ENCODE measurements at regions not wholly inside any gene's neighbourhood (a gene's known extent, or its start where the extent isn't known, plus 50 kb on each side); places are given as distances from the start of the nearest gene placed in this dataset.

DNA sequence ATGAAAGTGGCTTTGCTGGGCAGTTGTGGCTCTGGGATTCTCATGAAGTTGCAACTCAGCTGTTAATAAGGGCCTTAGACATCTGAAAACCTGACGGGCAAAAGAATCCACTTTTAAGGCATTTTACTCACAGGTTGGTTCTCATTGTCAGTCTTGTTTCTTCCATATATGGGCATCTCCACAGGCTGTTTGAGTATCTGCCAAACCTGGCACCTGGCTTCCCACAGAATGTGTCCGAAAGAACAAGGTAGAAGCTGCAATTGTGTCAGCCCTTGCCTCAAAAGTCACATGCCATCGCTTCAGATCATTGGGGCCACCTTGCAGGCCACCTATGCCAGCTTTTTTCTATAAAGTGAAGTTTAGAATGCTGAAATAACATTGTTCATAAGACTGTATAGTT lies 102.4 kb downstream of the KCTD12 start:
- ATAC-seq (replicated peaks) (no peak), DNase-seq (no peak)
- H3K36me3 Mint-ChIP-seq (ENCODE audit: insufficient read depth) = no peaks in the 10 kb centered on the region
- no peak overlapping the region for H3K27ac Mint-ChIP-seq
- H3K4me3 Mint-ChIP-seq = no peak overlapping the region
- no peaks in the 10 kb centered on the region for H3K4me1 Mint-ChIP-seq (ENCODE audit: low read depth in 2 of 2)
- H3K27me3 Mint-ChIP-seq = peaks cover 17 to 26% of the 10 kb centered on the region in 2 donors
- no peaks in the 10 kb centered on the region for H3K9me3 Mint-ChIP-seq

DNA sequence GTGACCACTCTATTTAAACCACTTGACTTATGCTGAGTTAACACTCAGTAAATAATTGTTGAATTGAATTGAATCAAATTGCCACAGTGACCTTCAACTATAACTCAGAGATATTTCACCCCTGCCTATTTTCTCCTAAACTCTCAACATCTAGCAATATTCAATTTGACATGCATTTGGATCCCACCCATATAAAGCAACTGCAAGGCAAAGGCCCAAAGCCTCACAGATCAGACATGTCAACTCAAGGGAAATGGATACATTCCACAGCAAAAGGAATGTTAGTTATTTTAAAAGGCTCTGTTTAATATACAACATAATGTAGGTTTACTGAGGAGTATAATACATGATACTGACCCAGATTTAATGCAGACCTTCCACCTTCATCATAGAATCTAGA lies 107.4 kb downstream of the KCTD12 start:
- Mint-ChIP-seq H3K9me3 (no peaks in the 10 kb centered on the region), H3K4me3 (no peak overlapping the region), H3K27ac (no peak overlapping the region), H3K4me1 (ENCODE audit: low read depth in 2 of 2) (no peaks in the 10 kb centered on the region), H3K27me3 (peaks cover 15 to 17% of the 10 kb centered on the region in 2 donors), H3K36me3 (ENCODE audit: insufficient read depth) (no peaks in the 10 kb centered on the region)
- ATAC-seq (replicated peaks) = no peak
- DNase-seq = no peak

GRCh38 chr13:76777096-76777495 lies 109.1 kb downstream of the KCTD12 start:
- H3K27me3 Mint-ChIP-seq = peaks cover 15 to 16% of the 10 kb centered on the region in 2 donors
- no peak for ATAC-seq (replicated peaks)

DNA sequence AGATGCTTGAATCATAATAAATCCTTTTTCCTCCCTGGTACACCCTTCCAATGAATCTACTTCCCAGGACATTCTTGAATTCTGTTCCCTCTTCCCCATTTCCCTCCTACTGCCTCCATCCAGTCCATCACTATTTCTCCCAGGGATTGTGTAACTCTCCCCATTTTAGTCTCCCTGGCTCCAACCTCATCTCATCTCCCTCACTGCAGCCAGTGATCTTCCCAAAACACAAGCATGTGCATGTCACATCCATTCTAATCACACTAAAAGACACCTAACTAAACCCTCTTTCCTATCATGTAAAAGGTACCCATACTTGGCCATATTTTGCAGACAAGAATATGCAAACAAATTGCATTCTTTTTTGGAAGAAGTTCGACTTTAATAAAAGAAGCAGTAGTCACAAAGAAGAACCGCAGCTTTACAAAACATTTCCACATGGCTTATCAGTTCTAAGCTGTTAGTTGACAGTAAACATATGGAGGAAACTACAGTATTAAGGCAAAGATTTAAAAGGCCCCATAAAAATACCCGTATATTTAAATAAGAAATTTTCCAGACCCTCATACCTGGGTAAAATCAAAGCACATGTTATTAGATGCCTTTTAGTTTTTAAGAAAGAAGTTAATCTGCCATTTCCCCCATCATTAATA lies 111.0 kb downstream of the KCTD12 start:
- Mint-ChIP-seq H3K4me1 (ENCODE audit: low read depth in 2 of 2) (no peaks in the 10 kb centered on the region), H3K9me3 (no peaks in the 10 kb centered on the region), H3K27ac (no peak overlapping the region), H3K27me3 (peaks cover 9 to 13% of the 10 kb centered on the region in 2 donors), H3K4me3 (no peak overlapping the region), H3K36me3 (ENCODE audit: insufficient read depth) (no peaks in the 10 kb centered on the region)
- DNase-seq (no peak), ATAC-seq (replicated peaks) (no peak)

More at GRCh38 chr13:76777096-76777495, 109.1 kb downstream of the KCTD12 start:
- no peaks in the 10 kb centered on the region for H3K4me1 Mint-ChIP-seq (ENCODE audit: low read depth in 2 of 2)
- no peak for DNase-seq
- H3K4me3 Mint-ChIP-seq = no peak overlapping the region
- no peak overlapping the region for H3K27ac Mint-ChIP-seq
- H3K9me3 Mint-ChIP-seq = no peaks in the 10 kb centered on the region
- H3K36me3 Mint-ChIP-seq (ENCODE audit: insufficient read depth) = no peaks in the 10 kb centered on the region

DNA sequence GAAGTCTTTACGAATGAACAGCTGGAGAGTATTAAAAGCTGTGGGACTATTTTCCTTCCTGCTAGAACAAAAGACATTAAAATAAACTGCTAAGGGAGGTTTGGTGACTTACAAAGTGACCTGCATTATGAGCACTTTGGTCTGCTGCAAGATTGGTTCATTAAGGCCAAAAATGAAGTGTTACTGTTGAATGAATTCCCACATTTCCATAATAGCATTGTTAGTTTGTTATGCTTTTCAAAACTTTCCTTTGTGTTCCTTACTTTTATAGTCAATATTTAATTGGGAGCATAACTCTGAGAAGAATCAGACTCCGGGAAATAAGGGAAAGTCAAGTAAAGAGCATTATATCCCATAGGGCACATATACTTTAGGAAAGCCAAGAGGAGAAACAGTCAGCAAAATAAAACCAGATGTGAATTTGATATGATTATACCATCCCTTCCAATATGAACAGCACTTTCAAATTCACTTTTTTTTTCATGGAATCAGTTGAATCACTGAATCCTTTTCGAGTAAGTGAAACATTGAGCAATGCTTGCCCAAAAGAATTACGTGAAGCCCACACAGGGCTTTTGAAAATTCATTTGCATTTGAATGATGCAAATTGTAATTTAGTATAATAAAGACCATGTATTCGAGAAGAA lies 112.6 kb downstream of the KCTD12 start:
- H3K9me3 Mint-ChIP-seq = no peaks in the 10 kb centered on the region
- H3K36me3 Mint-ChIP-seq (ENCODE audit: insufficient read depth) = no peaks in the 10 kb centered on the region
- H3K4me3 Mint-ChIP-seq = no peak overlapping the region
- H3K4me1 Mint-ChIP-seq (ENCODE audit: low read depth in 2 of 2) = no peaks in the 10 kb centered on the region
- peaks cover 13 to 15% of the 10 kb centered on the region in 2 donors for H3K27me3 Mint-ChIP-seq
- ATAC-seq (replicated peaks) (no peak), DNase-seq (no peak)
- no peak overlapping the region for H3K27ac Mint-ChIP-seq

- no peak for DNase-seq
- Mint-ChIP-seq H3K4me1 (ENCODE audit: low read depth in 2 of 2) (no peaks in the 10 kb centered on the region), H3K9me3 (no peaks in the 10 kb centered on the region)
Observed at GRCh38 chr13:76772241-76772640, 114.0 kb downstream of the KCTD12 start.

DNA sequence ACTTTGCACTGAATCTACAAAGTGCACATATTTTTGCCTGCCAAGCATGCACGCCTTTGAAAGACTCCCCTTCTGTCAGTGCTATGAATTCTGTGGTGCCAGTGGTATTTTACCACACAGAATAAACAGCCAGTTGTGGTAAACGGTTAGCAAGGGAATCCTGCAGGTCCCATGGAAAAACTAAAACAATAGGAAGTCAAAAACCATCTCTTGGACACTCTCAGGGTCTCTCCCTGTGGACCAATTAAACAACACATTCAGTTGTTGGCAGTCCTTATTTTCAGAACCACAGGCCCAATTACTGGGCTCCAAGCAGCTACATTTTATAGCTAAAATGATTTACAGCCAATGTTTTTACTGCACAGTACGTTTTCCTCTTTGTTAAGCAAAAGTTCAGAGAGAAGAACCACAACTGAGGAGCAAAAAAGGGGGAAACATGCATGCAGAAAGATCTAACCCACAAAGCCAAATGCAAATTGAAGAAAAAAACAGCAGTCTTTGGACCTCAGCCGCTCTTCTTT lies 116.9 kb downstream of the KCTD12 start:
- Mint-ChIP-seq H3K27me3 (peaks cover 19 to 27% of the 10 kb centered on the region in 2 donors), H3K4me3 (no peak overlapping the region), H3K27ac (no peak overlapping the region), H3K36me3 (ENCODE audit: insufficient read depth) (no peaks in the 10 kb centered on the region), H3K4me1 (ENCODE audit: low read depth in 2 of 2) (no peaks in the 10 kb centered on the region), H3K9me3 (no peaks in the 10 kb centered on the region)
- no peak for DNase-seq
- ATAC-seq (replicated peaks) = no peak

More at GRCh38 chr13:76772241-76772640, 114.0 kb downstream of the KCTD12 start:
- peaks cover 17 to 27% of the 10 kb centered on the region in 2 donors for H3K27me3 Mint-ChIP-seq
- no peak overlapping the region for H3K4me3 Mint-ChIP-seq
- H3K36me3 Mint-ChIP-seq (ENCODE audit: insufficient read depth) = no peaks in the 10 kb centered on the region
- no peak overlapping the region for H3K27ac Mint-ChIP-seq
- ATAC-seq (replicated peaks) = no peak

GRCh38 chr13:76768384-76768783 lies 117.8 kb downstream of the KCTD12 start:
- DNase-seq = no peak
- Mint-ChIP-seq H3K4me1 (ENCODE audit: low read depth in 2 of 2) (no peaks in the 10 kb centered on the region), H3K27ac (no peak overlapping the region), H3K9me3 (no peaks in the 10 kb centered on the region), H3K27me3 (peaks cover 19 to 27% of the 10 kb centered on the region in 2 donors), H3K4me3 (no peak overlapping the region), H3K36me3 (ENCODE audit: insufficient read depth) (no peaks in the 10 kb centered on the region)
- no peak for ATAC-seq (replicated peaks)

GRCh38 chr13:76764916-76765315 lies 121.3 kb downstream of the KCTD12 start:
- DNase-seq = no peak
- no peaks in the 10 kb centered on the region for H3K4me1 Mint-ChIP-seq (ENCODE audit: low read depth in 2 of 2)
- no peak for ATAC-seq (replicated peaks)
- H3K36me3 Mint-ChIP-seq (ENCODE audit: insufficient read depth) = no peaks in the 10 kb centered on the region
- H3K4me3 Mint-ChIP-seq = no peak overlapping the region
- H3K27me3 Mint-ChIP-seq = peaks cover 12 to 19% of the 10 kb centered on the region in 2 donors
- no peaks in the 10 kb centered on the region for H3K9me3 Mint-ChIP-seq
- no peak overlapping the region for H3K27ac Mint-ChIP-seq

DNA sequence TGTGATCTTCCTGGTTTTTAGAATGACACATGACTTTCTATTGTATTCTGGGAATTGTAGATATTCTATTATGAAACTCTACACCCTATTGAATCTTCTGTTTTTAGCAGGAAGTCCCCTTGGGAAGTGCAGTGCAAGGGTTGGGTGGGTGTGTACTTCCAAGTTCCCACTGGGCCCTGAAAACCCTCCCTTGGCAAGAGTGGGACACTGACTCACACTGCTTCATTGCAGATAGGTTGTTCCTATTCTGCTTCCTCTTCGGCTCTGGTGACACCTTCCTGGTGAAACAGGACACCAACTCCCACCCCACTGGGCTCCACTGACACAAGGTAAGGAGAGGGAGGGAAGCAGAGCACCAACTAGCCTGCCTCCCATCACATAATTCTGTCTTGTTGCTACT lies 121.8 kb downstream of the KCTD12 start:
- peaks cover 12 to 19% of the 10 kb centered on the region in 2 donors for H3K27me3 Mint-ChIP-seq
- H3K27ac Mint-ChIP-seq = no peak overlapping the region
- H3K4me3 Mint-ChIP-seq = no peak overlapping the region
- ATAC-seq (replicated peaks) = no peak
- no peaks in the 10 kb centered on the region for H3K36me3 Mint-ChIP-seq (ENCODE audit: insufficient read depth)
- no peaks in the 10 kb centered on the region for H3K4me1 Mint-ChIP-seq (ENCODE audit: low read depth in 2 of 2)
- no peak for DNase-seq
- H3K9me3 Mint-ChIP-seq = no peaks in the 10 kb centered on the region

GRCh38 chr13:76762721-76763120 lies 123.5 kb downstream of the KCTD12 start:
- H3K4me1 Mint-ChIP-seq (ENCODE audit: low read depth in 2 of 2) = no peaks in the 10 kb centered on the region
- H3K27ac Mint-ChIP-seq = no peak overlapping the region
- no peak for ATAC-seq (replicated peaks)
- H3K27me3 Mint-ChIP-seq = peaks cover 4 to 16% of the 10 kb centered on the region in 2 donors
- no peaks in the 10 kb centered on the region for H3K36me3 Mint-ChIP-seq (ENCODE audit: insufficient read depth)
- no peak overlapping the region for H3K4me3 Mint-ChIP-seq
- H3K9me3 Mint-ChIP-seq = no peaks in the 10 kb centered on the region
- DNase-seq = no peak

DNA sequence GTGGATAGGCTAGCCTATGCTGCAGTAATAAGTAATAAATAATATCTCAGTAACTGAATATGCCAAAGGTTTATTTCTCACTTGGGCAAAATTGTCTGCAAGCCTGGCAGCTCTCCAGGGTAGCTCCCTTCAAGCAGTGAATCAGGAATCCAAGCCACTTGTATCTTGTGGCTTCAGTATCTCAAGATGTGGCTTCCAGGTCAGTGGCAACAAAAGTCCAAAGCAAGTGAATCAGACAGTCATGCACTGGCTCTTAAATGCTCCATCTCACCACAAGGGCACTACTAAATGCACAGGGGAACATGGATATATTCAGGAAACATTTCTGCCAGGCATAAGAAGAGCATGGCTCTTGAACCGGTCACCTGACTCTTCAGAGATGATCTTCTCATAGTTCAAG lies 126.3 kb downstream of the KCTD12 start:
- Mint-ChIP-seq H3K9me3 (no peaks in the 10 kb centered on the region), H3K27ac (no peak overlapping the region), H3K4me3 (no peak overlapping the region), H3K4me1 (ENCODE audit: low read depth in 2 of 2) (no peaks in the 10 kb centered on the region), H3K27me3 (peaks cover 10 to 21% of the 10 kb centered on the region in 2 donors), H3K36me3 (ENCODE audit: insufficient read depth) (no peaks in the 10 kb centered on the region)
- ATAC-seq (replicated peaks) (no peak), DNase-seq (no peak)

DNA sequence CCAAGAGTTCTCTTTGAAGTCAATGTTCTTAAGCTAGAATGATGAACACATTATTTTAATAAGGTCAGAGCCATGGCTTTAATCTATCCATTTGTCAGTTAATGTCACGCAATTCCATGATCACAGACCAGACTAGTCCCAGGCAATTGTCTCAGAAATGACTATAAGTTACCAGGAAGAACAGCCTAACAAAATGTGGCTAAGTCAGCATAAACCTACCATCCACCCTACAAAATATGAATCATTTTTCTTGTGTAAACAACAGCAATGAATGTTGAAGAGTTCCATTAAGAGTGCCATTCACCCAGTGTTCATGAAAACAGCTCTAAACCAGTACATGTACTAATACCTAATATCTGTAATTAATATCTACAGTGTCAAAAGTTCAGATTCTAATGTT lies 127.5 kb downstream of the KCTD12 start:
- Mint-ChIP-seq H3K27ac (no peak overlapping the region), H3K36me3 (ENCODE audit: insufficient read depth) (no peaks in the 10 kb centered on the region), H3K4me1 (ENCODE audit: low read depth in 2 of 2) (no peaks in the 10 kb centered on the region), H3K4me3 (no peak overlapping the region), H3K9me3 (no peaks in the 10 kb centered on the region), H3K27me3 (peaks cover 10 to 21% of the 10 kb centered on the region in 2 donors)
- no peak for ATAC-seq (replicated peaks)
- DNase-seq = no peak

- Mint-ChIP-seq H3K9me3 (no peaks in the 10 kb centered on the region), H3K4me3 (no peak overlapping the region), H3K27me3 (peaks cover 10 to 21% of the 10 kb centered on the region in 2 donors), H3K27ac (no peak overlapping the region), H3K4me1 (ENCODE audit: low read depth in 2 of 2) (no peaks in the 10 kb centered on the region), H3K36me3 (ENCODE audit: insufficient read depth) (no peaks in the 10 kb centered on the region)
- DNase-seq (no peak), ATAC-seq (replicated peaks) (no peak)
Observed at GRCh38 chr13:76758257-76758656, 127.9 kb downstream of the KCTD12 start.

Measured in effector memory CD8-positive, alpha-beta T cell (primary cell).